ENCODE measurements at regions not wholly inside any gene's neighbourhood (a gene's known extent, or its start where the extent isn't known, plus 50 kb on each side); places are given as distances from the start of the nearest gene placed in this dataset.

DNA sequence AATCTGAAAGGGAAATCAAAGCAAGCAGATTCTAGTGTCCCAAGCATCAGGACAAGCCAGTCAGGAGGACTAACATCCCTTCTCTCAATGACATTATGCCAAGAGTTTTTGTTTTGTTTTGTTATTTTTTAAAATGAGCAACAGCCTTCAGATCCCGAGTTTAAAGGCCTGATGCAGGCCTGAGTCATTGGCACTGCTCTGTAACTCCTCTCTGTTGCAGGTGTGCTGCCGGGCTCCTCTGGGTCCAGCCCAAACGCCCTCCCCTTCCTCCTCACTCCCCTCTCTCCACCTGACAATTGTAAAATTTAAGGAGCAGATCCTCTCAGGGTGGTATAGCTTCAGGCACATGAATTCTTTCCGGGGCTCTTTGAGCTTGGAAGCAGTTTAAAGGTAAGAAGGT, 502.0 kb downstream of the BMP2 start:
- Histone ChIP-seq H3K27ac (no peak overlapping the region), H3K27me3 (no peaks in the 10 kb centered on the region), H3K36me3 (no peaks in the 10 kb centered on the region), H3K9me3 (no peaks in the 10 kb centered on the region), H3K4me3 (no peak overlapping the region), H3K9ac (ENCODE audit: low read depth in 2 of 2, low read length in 2 of 2) (no peak overlapping the region), H3K4me1 (no peaks in the 10 kb centered on the region)
- intact Hi-C loops (cut with DNase I) = no loop called here
- TF ChIP-seq, protein P1, sequence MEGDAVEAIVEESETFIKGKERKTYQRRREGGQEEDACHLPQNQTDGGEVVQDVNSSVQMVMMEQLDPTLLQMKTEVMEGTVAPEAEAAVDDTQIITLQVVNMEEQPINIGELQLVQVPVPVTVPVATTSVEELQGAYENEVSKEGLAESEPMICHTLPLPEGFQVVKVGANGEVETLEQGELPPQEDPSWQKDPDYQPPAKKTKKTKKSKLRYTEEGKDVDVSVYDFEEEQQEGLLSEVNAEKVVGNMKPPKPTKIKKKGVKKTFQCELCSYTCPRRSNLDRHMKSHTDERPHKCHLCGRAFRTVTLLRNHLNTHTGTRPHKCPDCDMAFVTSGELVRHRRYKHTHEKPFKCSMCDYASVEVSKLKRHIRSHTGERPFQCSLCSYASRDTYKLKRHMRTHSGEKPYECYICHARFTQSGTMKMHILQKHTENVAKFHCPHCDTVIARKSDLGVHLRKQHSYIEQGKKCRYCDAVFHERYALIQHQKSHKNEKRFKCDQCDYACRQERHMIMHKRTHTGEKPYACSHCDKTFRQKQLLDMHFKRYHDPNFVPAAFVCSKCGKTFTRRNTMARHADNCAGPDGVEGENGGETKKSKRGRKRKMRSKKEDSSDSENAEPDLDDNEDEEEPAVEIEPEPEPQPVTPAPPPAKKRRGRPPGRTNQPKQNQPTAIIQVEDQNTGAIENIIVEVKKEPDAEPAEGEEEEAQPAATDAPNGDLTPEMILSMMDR (IDR thresholded peaks at IDR 0.05) = no peak
- no peak for DNase-seq

DNA sequence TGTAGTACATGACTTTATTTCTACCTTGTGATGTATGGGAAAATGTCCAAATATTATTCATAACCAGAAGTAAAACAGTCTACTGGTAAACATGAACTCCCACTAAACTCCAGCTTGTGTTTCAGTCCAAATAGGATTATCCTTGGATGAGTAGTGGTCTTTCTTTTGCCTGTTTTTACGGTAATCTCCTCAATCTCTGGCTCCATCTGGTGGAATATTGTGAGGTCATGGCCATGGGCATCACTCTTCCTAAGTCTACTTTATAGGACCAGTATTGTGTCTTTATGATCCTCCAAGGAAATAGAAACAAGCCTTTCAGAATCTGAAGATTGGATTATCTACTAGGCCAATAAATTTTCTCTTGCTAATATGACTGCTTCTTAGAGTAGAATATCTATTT, 505.0 kb downstream of the BMP2 start:
- TF ChIP-seq, protein P1 (IDR thresholded peaks at IDR 0.05) = no peak
- DNase-seq = no peak
- no peak overlapping the region for H3K9ac ChIP-seq (ENCODE audit: low read depth in 2 of 2, low read length in 2 of 2)
- no peaks in the 10 kb centered on the region for H3K4me1 ChIP-seq
- H3K4me3 ChIP-seq = no peak overlapping the region
- no peaks in the 10 kb centered on the region for H3K9me3 ChIP-seq
- no peaks in the 10 kb centered on the region for H3K36me3 ChIP-seq
- no peaks in the 10 kb centered on the region for H3K27me3 ChIP-seq
- H3K27ac ChIP-seq = no peak overlapping the region
- intact Hi-C loops (cut with DNase I) = no loop called here

DNA sequence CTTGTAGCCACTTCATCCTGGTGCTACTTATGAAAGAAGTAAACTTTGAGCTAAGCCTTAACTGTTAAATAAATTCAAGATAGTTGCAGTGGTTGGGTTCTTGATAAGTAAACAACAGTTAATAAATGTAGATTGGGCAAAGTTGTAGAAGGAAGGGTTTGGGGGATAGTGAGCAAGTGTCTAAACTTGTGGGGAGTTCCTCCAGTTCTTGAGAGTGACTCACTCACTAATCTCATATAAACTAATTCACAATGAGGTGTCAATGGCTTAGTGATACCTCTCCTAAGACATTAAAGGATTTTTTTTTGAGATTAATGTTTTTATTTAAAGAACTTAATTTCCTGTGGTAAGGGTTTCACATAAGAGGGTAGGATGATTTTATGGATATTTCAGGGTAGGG, 507.4 kb downstream of the BMP2 start:
- intact Hi-C loops (cut with DNase I) = no loop called here
- Histone ChIP-seq H3K4me3 (no peak overlapping the region), H3K4me1 (no peaks in the 10 kb centered on the region), H3K36me3 (no peaks in the 10 kb centered on the region), H3K27me3 (no peaks in the 10 kb centered on the region), H3K9ac (ENCODE audit: low read depth in 2 of 2, low read length in 2 of 2) (no peak overlapping the region), H3K9me3 (no peaks in the 10 kb centered on the region), H3K27ac (no peak overlapping the region)
- DNase-seq = no peak
- TF ChIP-seq, protein P1 (IDR thresholded peaks at IDR 0.05) = no peak

DNA sequence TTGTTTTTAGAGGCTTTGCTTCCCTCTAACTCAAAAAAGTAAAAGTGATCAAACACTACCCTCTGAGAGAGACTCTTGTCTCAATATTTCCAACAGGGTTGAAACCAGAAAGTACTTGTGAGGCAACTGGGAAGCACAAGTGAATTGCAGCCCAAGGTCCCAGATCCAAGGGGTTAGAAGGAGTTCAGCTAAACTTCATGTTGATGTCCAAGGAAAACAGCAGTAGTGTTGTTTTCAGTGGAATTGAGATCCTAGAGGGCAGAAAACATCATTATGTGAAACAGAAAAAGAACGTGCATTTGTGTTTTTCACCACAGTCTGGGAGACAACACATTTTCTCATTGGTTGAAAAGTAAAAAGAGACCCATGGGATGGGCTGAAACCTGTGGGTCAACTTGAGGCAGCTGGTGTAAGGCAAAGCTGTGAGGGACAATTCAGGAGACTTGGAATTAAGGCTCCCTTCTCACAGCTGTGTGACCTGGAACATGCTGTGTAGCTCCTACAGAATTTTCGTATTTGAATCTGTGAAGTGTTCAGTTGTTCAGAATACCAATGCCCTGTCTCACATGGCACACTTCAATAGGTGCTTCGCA, 508.3 kb downstream of the BMP2 start:
- Histone ChIP-seq H3K4me3 (no peak overlapping the region), H3K9ac (ENCODE audit: low read depth in 2 of 2, low read length in 2 of 2) (no peak overlapping the region), H3K4me1 (no peaks in the 10 kb centered on the region), H3K36me3 (no peaks in the 10 kb centered on the region), H3K27ac (no peak overlapping the region), H3K27me3 (no peaks in the 10 kb centered on the region), H3K9me3 (no peaks in the 10 kb centered on the region)
- DNase-seq = no peak
- intact Hi-C loops (cut with DNase I) = no loop called here
- TF ChIP-seq, protein P1 (IDR thresholded peaks at IDR 0.05) = no peak

DNA sequence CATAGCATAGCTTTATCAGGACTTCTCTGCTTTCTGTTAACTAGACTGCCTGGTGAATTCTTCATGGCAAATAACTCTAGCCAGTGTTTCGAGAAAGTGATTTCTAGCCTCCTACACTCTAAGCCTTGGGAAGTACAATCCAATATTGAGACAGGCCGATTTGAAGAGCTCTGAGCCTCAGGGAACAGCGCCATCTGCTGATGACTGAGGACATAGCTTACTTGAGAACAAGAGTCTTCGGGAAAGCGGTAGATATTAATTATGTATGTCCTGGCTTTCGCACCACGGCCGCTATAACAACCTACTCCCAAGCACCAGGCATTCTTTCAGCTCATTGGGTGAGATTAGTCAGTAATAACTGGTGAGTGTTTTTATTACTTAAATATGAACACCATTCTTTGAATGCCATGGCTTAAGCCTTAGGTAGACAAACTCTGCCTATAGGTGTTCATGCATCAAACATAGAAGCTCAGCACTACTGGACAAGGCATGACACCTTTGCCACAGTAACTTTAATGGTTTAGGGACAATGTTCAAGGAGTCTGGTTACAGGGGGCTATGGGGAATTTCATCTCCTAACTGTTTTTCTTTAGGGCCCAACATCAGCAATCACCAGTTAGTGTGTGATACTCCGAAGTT, 518.6 kb downstream of the BMP2 start:
- intact Hi-C loops (cut with DNase I) = loop anchor here (5.0 to 10.0 kb wide), 3 partner anchors 459 to 1141 kb away; no protein-coding TSS in a partner anchor

More for the DNA sequence above, 518.6 kb downstream of the BMP2 start:
- Histone ChIP-seq H3K27me3 (no peaks in the 10 kb centered on the region), H3K9ac (ENCODE audit: low read depth in 2 of 2, low read length in 2 of 2) (no peak overlapping the region), H3K4me1 (no peaks in the 10 kb centered on the region), H3K36me3 (no peaks in the 10 kb centered on the region), H3K4me3 (no peak overlapping the region), H3K27ac (no peak overlapping the region), H3K9me3 (no peaks in the 10 kb centered on the region)
- TF ChIP-seq, protein P1 (IDR thresholded peaks at IDR 0.05) = peak; percentile 79
- DNase-seq = peak; percentile 72

Data from colonic mucosa (tissue), 4 donors.